SK-N-SH treated with all-trans-retinoic acid at 6 μM for 48 hours (cell line): ENCODE measurements at regions not wholly inside any gene's neighbourhood (a gene's known extent, or its start where the extent isn't known, plus 50 kb on each side); places are given as distances from the start of the nearest gene placed in this dataset.

Experiments
- ATAC-seq: fragments of 200-7000 bp; cut with Tn5 transposase; 3 replicates; pipeline ENCODE4 v1.9.1; 2020; ENCODE audit warnings: mild to moderate bottlenecking, moderate library complexity
- ARNTL ChIP-seq: fragments of 450-650 bp; formaldehyde crosslinking; IDR thresholded peaks from 2 replicates; pipeline ENCODE4 v1.5.0; 2020; ENCODE audit warnings: low read depth, mild to moderate bottlenecking, moderate library complexity, borderline replicate concordance
- BACH2 ChIP-seq: fragments of 250-450 bp; sonication (Bioruptor Pico); IDR thresholded peaks from 2 replicates; pipeline ENCODE4 v1.9.0; 2021; ENCODE audit warnings: mild to moderate bottlenecking, borderline replicate concordance
- CREB5 ChIP-seq: fragments of 250-450 bp; sonication (Bioruptor Pico); IDR thresholded peaks from 2 replicates; pipeline ENCODE4 v1.5.1; 2020; ENCODE audit warnings: low read depth, mild to moderate bottlenecking, moderate library complexity
- CSDC2 ChIP-seq: fragments of 250-450 bp; sonication (Bioruptor Pico); IDR thresholded peaks from 2 replicates; pipeline ENCODE4 v1.5.0; 2020; ENCODE audit warnings: mild to moderate bottlenecking, moderate library complexity
- CSRNP3 ChIP-seq: fragments of 250-450 bp; sonication (Bioruptor Pico); IDR thresholded peaks from 2 replicates; pipeline ENCODE4 v1.5.1; 2021; ENCODE audit warnings: mild to moderate bottlenecking, moderate library complexity
- ESRRG ChIP-seq: fragments of 250-450 bp; sonication (Bioruptor Pico); IDR thresholded peaks from 2 replicates; pipeline ENCODE4 v1.6.1; 2021; ENCODE audit warnings: mild to moderate bottlenecking
- GLIS3 ChIP-seq: fragments of 250-450 bp; sonication (Bioruptor Pico); IDR thresholded peaks from 2 replicates; pipeline ENCODE4 v1.5.0; 2020; ENCODE audit warnings: mild to moderate bottlenecking, moderate library complexity
- ISL1 ChIP-seq: fragments of 250-450 bp; sonication (Bioruptor Pico); IDR thresholded peaks from 2 replicates; pipeline ENCODE4 v2.1.2; 2022; ENCODE audit warnings: mild to moderate bottlenecking, moderate library complexity
- OSR1 ChIP-seq: fragments of 250-450 bp; sonication (Bioruptor Pico); IDR thresholded peaks from 2 replicates; pipeline ENCODE4 v1.8.0; 2022; ENCODE audit warnings: moderate library complexity, mild to moderate bottlenecking, inconsistent platforms
- PATZ1 ChIP-seq: fragments of 250-450 bp; sonication (Bioruptor Pico); IDR thresholded peaks from 2 replicates; pipeline ENCODE4 v1.8.0; 2020; ENCODE audit warnings: mild to moderate bottlenecking, moderate library complexity, borderline replicate concordance
- POU6F1 ChIP-seq: fragments of 250-450 bp; sonication (Bioruptor Pico); IDR thresholded peaks from 2 replicates; pipeline ENCODE4 v1.8.0; 2021; ENCODE audit warnings: low read depth, mild to moderate bottlenecking, moderate library complexity, borderline replicate concordance
- PPARA ChIP-seq: fragments of 250-450 bp; sonication (Bioruptor Pico); IDR thresholded peaks from 2 replicates; pipeline ENCODE4 v1.5.0; 2020; ENCODE audit warnings: mild to moderate bottlenecking, borderline replicate concordance
- RARB ChIP-seq: fragments of 250-450 bp; sonication (Bioruptor Pico); IDR thresholded peaks from 2 replicates; pipeline ENCODE4 v1.8.0; 2021; ENCODE audit warnings: mild to moderate bottlenecking, moderate library complexity
- SNAI2 ChIP-seq: fragments of 250-450 bp; sonication (Bioruptor Pico); IDR thresholded peaks from 2 replicates; pipeline ENCODE4 v1.5.0; 2020; ENCODE audit warnings: mild to moderate bottlenecking, moderate library complexity
- TCF4 ChIP-seq: fragments of 250-450 bp; sonication (Bioruptor Pico); IDR thresholded peaks from 2 replicates; pipeline ENCODE4 v1.8.0; 2021; ENCODE audit warnings: mild to moderate bottlenecking, moderate library complexity, borderline replicate concordance
- TOX ChIP-seq: fragments of 250-450 bp; sonication (Bioruptor Pico); IDR thresholded peaks from 2 replicates; pipeline ENCODE4 v1.8.0; 2021; ENCODE audit warnings: mild to moderate bottlenecking, moderate library complexity, borderline replicate concordance
- ZC3H10 ChIP-seq: fragments of 250-450 bp; sonication (Bioruptor Pico); IDR thresholded peaks from 2 replicates; pipeline ENCODE4 v1.5.1; 2021; ENCODE audit warnings: mild to moderate bottlenecking, moderate library complexity
- ZFP3 ChIP-seq: fragments of 250-450 bp; sonication (Bioruptor Pico); IDR thresholded peaks from 2 replicates; pipeline ENCODE4 v1.5.0; 2020; ENCODE audit warnings: mild to moderate bottlenecking, moderate library complexity
- ZFP30 ChIP-seq: fragments of 450-650 bp; formaldehyde crosslinking; IDR thresholded peaks from 2 replicates; pipeline ENCODE4 v1.5.0; 2022; ENCODE audit warnings: mild to moderate bottlenecking, moderate library complexity
- ZNF565 ChIP-seq: fragments of 450-650 bp; formaldehyde crosslinking; conservative IDR thresholded peaks from 2 replicates; pipeline ENCODE4 v1.5.0; 2020; ENCODE audit warnings: low read depth, mild to moderate bottlenecking, moderate library complexity
- ZNF70 ChIP-seq: fragments of 450-650 bp; formaldehyde crosslinking; IDR thresholded peaks from 2 replicates; pipeline ENCODE4 v1.5.0; 2020; ENCODE audit warnings: mild to moderate bottlenecking, moderate library complexity

- TF ChIP-seq ISL1 (CRISPR knock-in tag) (no peak), ZFP3 (CRISPR knock-in tag) (no peak), PPARA (CRISPR knock-in tag) (no peak), TOX (CRISPR knock-in tag) (no peak), CSRNP3 (CRISPR knock-in tag) (no peak), ZFP30 (CRISPR knock-in tag) (no peak), BACH2 (CRISPR knock-in tag) (no peak), CREB5 (no peak), SNAI2 (no peak), PATZ1 (CRISPR knock-in tag) (no peak), ZC3H10 (CRISPR knock-in tag) (no peak), ARNTL (CRISPR knock-in tag) (no peak), ZNF70 (no peak), TCF4 (CRISPR knock-in tag) (no peak), POU6F1 (no peak), GLIS3 (no peak), ESRRG (no peak), ZNF565 (CRISPR knock-in tag) (no peak)
- no peak for ATAC-seq
Measured at GRCh38 chr16:87119748-87120147, 197.4 kb downstream of the C16orf95 start.

GRCh38 chr16:87121816-87122215 is 195.4 kb downstream of the C16orf95 start:
- ATAC-seq, result no peak
- TF ChIP-seq CSRNP3 (CRISPR knock-in tag) (no peak), ZC3H10 (CRISPR knock-in tag) (no peak), PPARA (CRISPR knock-in tag) (no peak), ZNF70 (no peak), SNAI2 (no peak), POU6F1 (no peak), TOX (CRISPR knock-in tag) (no peak)

- TF ChIP-seq GLIS3 (no peak), ZFP3 (CRISPR knock-in tag) (no peak), POU6F1 (no peak), CSRNP3 (CRISPR knock-in tag) (no peak), ZFP30 (CRISPR knock-in tag) (no peak), TOX (CRISPR knock-in tag) (no peak), OSR1 (CRISPR knock-in tag) (no peak), CSDC2 (CRISPR knock-in tag) (no peak), ARNTL (CRISPR knock-in tag) (no peak), ESRRG (no peak), PPARA (CRISPR knock-in tag) (no peak), ISL1 (CRISPR knock-in tag) (no peak), TCF4 (CRISPR knock-in tag) (no peak), ZNF565 (CRISPR knock-in tag) (no peak), RARB (CRISPR knock-in tag) (no peak), PATZ1 (CRISPR knock-in tag) (no peak)
- TF ChIP-seq, all 23 proteins: peak for 0
- ATAC-seq, result no peak
Measured at GRCh38 chr16:87123356-87124001, 193.7 kb downstream of the C16orf95 start.
